ENCODE measurements at regions not wholly inside any gene's neighbourhood (a gene's known extent, or its start where the extent isn't known, plus 50 kb on each side); places are given as distances from the start of the nearest gene placed in this dataset.
"Not testable (repeated sequence)": the region's sequence is repeated elsewhere in the genome, so short reads cannot be mapped to it uniquely, and the experiment has no call there.

GRCh38 chr3:194250098-194251002 is 100.8 kb downstream of the CPN2 start:
- no peak for DNase-seq

- no peak for DNase-seq
These were observed 100.1 kb downstream of the CPN2 start for GRCh38 chr3:194251007-194251406.

- DNase-seq: no peak
These were observed 99.7 kb downstream of the CPN2 start for GRCh38 chr3:194251461-194251860.

GRCh38 chr3:194251891-194252560 is 99.1 kb downstream of the CPN2 start:
- DNase-seq: no peak

- no peak for DNase-seq
These were observed 97.9 kb downstream of the CPN2 start for GRCh38 chr3:194253270-194253669.

- DNase-seq: no peak
These were observed 97.1 kb downstream of the CPN2 start for GRCh38 chr3:194254040-194254439.

- DNase-seq: peak; percentile 94 to 99
These were observed 95.7 kb downstream of the CPN2 start for GRCh38 chr3:194255252-194256039.

- no peak for DNase-seq
These were observed 94.8 kb downstream of the CPN2 start for GRCh38 chr3:194256040-194256945.

- DNase-seq: no peak
These were observed 93.9 kb downstream of the CPN2 start for GRCh38 chr3:194257151-194257621.

- no peak for DNase-seq
These were observed 93.0 kb downstream of the CPN2 start for GRCh38 chr3:194257916-194258668.

- DNase-seq: peak; percentile 78 to 91
These were observed 91.0 kb downstream of the CPN2 start for GRCh38 chr3:194259982-194260766.

GRCh38 chr3:194261581-194262063 is 89.5 kb downstream of the CPN2 start:
- peak; percentile 26 to 39 for DNase-seq

GRCh38 chr3:194262176-194262924 is 88.8 kb downstream of the CPN2 start:
- DNase-seq: no peak

- DNase-seq: no peak
These were observed 88.2 kb downstream of the CPN2 start for GRCh38 chr3:194262925-194263305.

- not testable (repeated sequence) for DNase-seq
These were observed 86.3 kb downstream of the CPN2 start for GRCh38 chr3:194264631-194265504.

- DNase-seq: peak; percentile 31 to 33
These were observed 85.6 kb downstream of the CPN2 start for GRCh38 chr3:194265505-194265892.

GRCh38 chr3:194265996-194266964 is 84.8 kb downstream of the CPN2 start:
- no peak for DNase-seq
